Subcutaneous abdominal adipose tissue (tissue), 5 donors: ENCODE measurements at regions not wholly inside any gene's neighbourhood (a gene's known extent, or its start where the extent isn't known, plus 50 kb on each side); places are given as distances from the start of the nearest gene placed in this dataset.

Experiments
- H3K27ac ChIP-seq: one replicate; pipeline ENCODE4 v1.7.0; 2013; ENCODE audit warnings: low read depth, mild to moderate bottlenecking, inconsistent platforms, low read length, moderate library complexity
- H3K27me3 ChIP-seq, 5 donors: one replicate each; pipeline ENCODE4 v1.7.0; 2013; ENCODE audit warnings: low read length in 5 of 5, inconsistent platforms in 1 of 5; ENCODE audit not compliant: control insufficient read depth in 5 of 5, insufficient read depth in 4 of 5
- H3K36me3 ChIP-seq, 5 donors: one replicate each; pipeline ENCODE4 v1.7.0; 2013; ENCODE audit warnings: low read length in 5 of 5; ENCODE audit not compliant: control insufficient read depth in 5 of 5, insufficient read depth in 5 of 5
- H3K4me1 ChIP-seq, 5 donors: one replicate each; pipeline ENCODE4 v1.7.0; 2013; ENCODE audit warnings: low read length in 5 of 5, mild to moderate bottlenecking in 3 of 5, moderate library complexity in 1 of 5; ENCODE audit not compliant: control insufficient read depth in 5 of 5, insufficient read depth in 5 of 5
- H3K4me3 ChIP-seq, 5 donors: one replicate each; pipeline ENCODE4 v1.7.0; 2013; ENCODE audit warnings: low read length in 5 of 5, low read depth in 1 of 5
- H3K9ac ChIP-seq, 5 donors: one replicate each; pipeline ENCODE4 v1.7.0; 2013; ENCODE audit warnings: low read length in 5 of 5, mild to moderate bottlenecking in 4 of 5, moderate library complexity in 3 of 5
- H3K9me3 ChIP-seq, 5 donors: one replicate each; pipeline ENCODE4 v1.7.0; 2013; ENCODE audit warnings: low read length in 5 of 5; ENCODE audit not compliant: control insufficient read depth in 5 of 5
- donor health status: healthy.
- donor health status: healthy.
- donor health status: healthy.
- donor health status: healthy.
- donor health status: healthy.

DNA sequence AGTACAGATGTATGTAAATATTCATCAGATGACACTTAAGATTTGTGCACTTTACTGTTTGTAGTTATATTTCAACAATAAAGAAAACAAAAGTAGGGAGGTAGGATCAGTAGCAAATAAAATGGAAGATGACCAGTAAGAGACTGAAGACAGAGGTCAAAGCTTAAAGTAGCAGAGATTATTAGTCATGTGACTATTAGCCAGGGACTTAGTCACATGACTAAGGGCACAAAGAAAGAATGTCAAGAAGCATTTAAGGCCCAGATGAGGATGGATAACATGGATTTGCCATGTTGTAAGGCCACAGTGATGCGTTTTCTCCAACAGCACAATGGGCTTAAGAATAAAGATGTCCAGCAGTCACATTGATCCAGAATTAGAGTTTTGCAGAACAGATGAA, 479.6 kb downstream of the BCOR start:
- Histone ChIP-seq H3K36me3 (no peaks in the 10 kb centered on the region), H3K9ac (no peak overlapping the region), H3K4me1 (peaks cover 0 to 20% (median 15%) of the 10 kb centered on the region in 5 donors), H3K27me3 (peaks cover 3 to 14% (median 14%) of the 10 kb centered on the region in 5 donors), H3K4me3 (no peak overlapping the region), H3K9me3 (peaks cover 0 to 11% (median 5%) of the 10 kb centered on the region in 5 donors), H3K27ac (no peak overlapping the region)

DNA sequence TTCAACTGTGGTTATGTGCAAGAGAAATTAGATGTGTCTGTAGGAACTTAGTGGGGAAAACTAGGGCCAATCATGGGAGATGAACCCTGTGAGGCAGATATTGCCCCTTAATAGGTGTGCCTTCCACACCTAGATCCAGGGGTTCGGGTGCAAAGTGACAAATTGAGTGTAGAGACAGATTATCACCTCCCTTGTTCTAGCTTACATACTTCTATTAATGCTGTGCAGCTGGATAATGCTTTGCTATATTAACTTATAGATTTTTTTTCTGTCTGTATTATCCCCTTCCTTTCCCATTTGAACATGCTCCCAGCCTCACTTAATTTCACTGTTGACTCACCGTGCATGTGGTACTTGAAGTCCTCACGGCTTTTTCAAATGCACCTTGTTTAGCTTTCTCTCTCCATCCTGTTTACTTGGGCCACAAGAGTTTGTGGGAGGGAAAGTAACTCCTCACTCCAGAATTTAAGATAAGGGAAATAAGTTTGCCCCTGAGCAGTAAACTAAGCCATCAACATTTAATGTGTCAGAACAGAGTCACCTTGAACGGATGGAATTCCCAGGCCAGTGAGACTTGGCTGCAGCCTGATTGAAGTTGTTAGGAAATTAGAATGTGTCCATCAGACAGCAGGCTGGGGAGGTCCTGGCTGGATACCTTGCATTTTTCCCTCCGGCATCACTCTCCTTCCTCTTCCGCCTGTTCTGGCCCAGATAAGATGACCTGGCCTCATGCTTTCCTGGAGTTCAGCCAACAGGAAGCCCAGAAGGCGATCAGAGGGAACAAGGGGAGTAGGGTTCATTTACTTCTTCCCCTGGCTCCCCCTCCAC, 478.4 kb downstream of the BCOR start:
- Histone ChIP-seq H3K27ac (no peak overlapping the region), H3K4me3 (no peak overlapping the region), H3K36me3 (no peaks in the 10 kb centered on the region), H3K4me1 (peaks cover 0 to 8% (median 5%) of the 10 kb centered on the region in 5 donors), H3K9ac (no peak overlapping the region), H3K27me3 (peaks cover 0 to 11% (median 4%) of the 10 kb centered on the region in 5 donors), H3K9me3 (peaks cover 0 to 21% (median 14%) of the 10 kb centered on the region in 5 donors)

GRCh38 chrX:39624166-39624565, 473.6 kb downstream of the BCOR start:
- H3K27ac ChIP-seq, result no peak overlapping the region
- peaks cover 0 to 18% (median 10%) of the 10 kb centered on the region in 5 donors for H3K9me3 ChIP-seq
- peaks cover 0 to 2% (median 0%) of the 10 kb centered on the region in 5 donors for H3K4me1 ChIP-seq
- no peaks in the 10 kb centered on the region for H3K36me3 ChIP-seq
- H3K9ac ChIP-seq, result no peak overlapping the region
- H3K27me3 ChIP-seq, result peaks cover 0 to 12% (median 6%) of the 10 kb centered on the region in 5 donors
- H3K4me3 ChIP-seq, result no peak overlapping the region

DNA sequence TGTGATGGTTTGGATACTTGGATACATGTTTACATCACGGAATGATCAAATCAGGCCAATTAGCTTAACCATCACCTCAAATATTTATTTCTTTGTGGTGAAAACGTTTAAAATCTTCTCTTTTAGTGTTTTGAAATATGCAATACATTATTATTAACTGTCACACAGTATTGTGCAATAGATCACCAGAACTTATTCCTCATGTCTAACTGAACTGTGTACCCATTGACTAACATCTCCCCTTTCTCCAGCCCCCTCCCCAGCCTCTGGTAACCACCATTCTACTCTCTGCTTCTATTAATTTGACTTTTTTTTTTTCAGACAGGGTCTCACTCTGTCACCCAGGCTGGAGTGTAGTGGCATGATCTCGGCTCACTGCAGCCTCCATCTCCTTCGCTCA, 471.9 kb downstream of the BCOR start:
- H3K36me3 ChIP-seq, result no peaks in the 10 kb centered on the region
- H3K9me3 ChIP-seq, result peaks cover 0 to 18% (median 10%) of the 10 kb centered on the region in 5 donors
- H3K27me3 ChIP-seq, result peaks cover 0 to 14% (median 6%) of the 10 kb centered on the region in 5 donors
- H3K9ac ChIP-seq, result no peak overlapping the region
- H3K27ac ChIP-seq, result no peak overlapping the region
- H3K4me3 ChIP-seq, result no peak overlapping the region
- no peaks in the 10 kb centered on the region for H3K4me1 ChIP-seq

DNA sequence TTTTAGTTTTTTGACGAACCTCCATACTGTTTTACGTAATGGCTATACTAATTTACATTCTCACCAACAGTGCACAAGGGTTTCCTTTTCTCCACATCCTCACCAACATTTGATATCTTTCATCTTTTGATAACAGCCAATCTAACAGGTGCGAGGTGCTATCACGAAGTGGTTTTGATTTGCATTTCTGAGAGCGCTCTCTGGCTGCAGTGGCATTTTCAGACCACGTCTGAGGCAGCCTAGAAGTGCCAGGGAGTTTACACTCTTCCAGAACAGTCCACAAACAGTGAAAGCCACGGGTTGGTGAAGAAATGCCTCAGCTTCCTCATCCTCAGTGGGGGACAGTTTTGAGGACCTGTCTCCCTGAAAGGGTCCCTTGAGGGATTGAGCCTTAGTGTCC, 471.0 kb downstream of the BCOR start:
- Histone ChIP-seq H3K9ac (no peak overlapping the region), H3K27ac (no peak overlapping the region), H3K36me3 (no peaks in the 10 kb centered on the region), H3K9me3 (peaks cover 0 to 20% (median 10%) of the 10 kb centered on the region in 5 donors), H3K4me1 (no peaks in the 10 kb centered on the region), H3K27me3 (peaks cover 0 to 14% (median 6%) of the 10 kb centered on the region in 5 donors), H3K4me3 (no peak overlapping the region)

- Histone ChIP-seq H3K27me3 (peaks cover 0 to 14% (median 7%) of the 10 kb centered on the region in 5 donors), H3K27ac (no peak overlapping the region), H3K4me3 (no peak overlapping the region), H3K36me3 (no peaks in the 10 kb centered on the region), H3K4me1 (no peaks in the 10 kb centered on the region), H3K9me3 (peaks cover 0 to 22% (median 10%) of the 10 kb centered on the region in 5 donors), H3K9ac (no peak overlapping the region)
These were observed 470.5 kb downstream of the BCOR start for GRCh38 chrX:39627257-39627656.

DNA sequence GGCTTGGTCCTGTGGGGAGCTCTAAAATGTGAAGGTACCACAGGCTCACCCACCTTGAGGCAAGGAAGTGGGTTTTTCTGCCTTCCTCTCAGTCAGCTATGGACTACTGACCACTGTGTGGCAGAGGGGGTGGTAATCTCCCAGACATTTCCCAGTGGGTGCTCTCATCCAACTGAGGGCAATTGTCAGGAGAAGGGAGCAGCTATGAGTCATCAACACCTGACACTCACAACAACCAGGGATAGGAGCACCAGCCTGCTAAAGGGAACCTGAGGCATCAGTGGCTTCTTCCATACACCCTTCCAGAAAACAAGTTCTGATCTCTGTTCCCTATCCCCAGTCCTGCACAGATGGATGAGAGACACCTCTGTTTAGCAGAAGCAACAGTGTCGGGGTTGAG, 468.8 kb downstream of the BCOR start:
- Histone ChIP-seq H3K36me3 (no peaks in the 10 kb centered on the region), H3K9me3 (peaks cover 0 to 11% (median 2%) of the 10 kb centered on the region in 5 donors)

DNA sequence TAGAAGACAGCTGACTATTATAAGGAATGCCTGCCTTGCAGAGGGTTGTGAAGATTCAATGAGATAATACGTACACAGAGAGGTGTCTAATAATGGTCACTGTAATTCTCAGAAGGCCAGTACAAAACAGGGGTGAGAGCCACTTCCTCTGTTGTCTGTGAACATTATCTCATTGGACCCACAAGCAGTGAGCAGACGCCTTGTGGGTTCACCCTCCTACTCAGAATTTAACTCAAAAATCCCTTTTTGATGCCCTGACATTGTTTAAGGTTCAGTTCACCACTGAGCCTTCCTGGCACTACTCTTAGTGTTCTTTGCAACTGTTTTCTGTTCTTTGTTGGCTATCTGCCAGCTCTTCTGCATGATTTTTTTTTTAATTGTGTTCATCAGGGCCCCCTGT, 467.4 kb downstream of the BCOR start:
- Histone ChIP-seq H3K9ac (no peak overlapping the region), H3K27ac (no peak overlapping the region), H3K4me3 (no peak overlapping the region), H3K36me3 (no peaks in the 10 kb centered on the region), H3K27me3 (peaks cover 0 to 19% (median 8%) of the 10 kb centered on the region in 5 donors), H3K9me3 (peaks cover 0 to 6% (median 0%) of the 10 kb centered on the region in 5 donors), H3K4me1 (peaks cover 0 to 8% (median 0%) of the 10 kb centered on the region in 5 donors)

More for the DNA sequence above, 468.8 kb downstream of the BCOR start:
- no peak overlapping the region for H3K9ac ChIP-seq
- H3K4me3 ChIP-seq, result no peak overlapping the region
- H3K4me1 ChIP-seq, result peaks cover 0 to 8% (median 0%) of the 10 kb centered on the region in 5 donors
- H3K27me3 ChIP-seq, result peaks cover 0 to 19% (median 8%) of the 10 kb centered on the region in 5 donors
- no peak overlapping the region for H3K27ac ChIP-seq

DNA sequence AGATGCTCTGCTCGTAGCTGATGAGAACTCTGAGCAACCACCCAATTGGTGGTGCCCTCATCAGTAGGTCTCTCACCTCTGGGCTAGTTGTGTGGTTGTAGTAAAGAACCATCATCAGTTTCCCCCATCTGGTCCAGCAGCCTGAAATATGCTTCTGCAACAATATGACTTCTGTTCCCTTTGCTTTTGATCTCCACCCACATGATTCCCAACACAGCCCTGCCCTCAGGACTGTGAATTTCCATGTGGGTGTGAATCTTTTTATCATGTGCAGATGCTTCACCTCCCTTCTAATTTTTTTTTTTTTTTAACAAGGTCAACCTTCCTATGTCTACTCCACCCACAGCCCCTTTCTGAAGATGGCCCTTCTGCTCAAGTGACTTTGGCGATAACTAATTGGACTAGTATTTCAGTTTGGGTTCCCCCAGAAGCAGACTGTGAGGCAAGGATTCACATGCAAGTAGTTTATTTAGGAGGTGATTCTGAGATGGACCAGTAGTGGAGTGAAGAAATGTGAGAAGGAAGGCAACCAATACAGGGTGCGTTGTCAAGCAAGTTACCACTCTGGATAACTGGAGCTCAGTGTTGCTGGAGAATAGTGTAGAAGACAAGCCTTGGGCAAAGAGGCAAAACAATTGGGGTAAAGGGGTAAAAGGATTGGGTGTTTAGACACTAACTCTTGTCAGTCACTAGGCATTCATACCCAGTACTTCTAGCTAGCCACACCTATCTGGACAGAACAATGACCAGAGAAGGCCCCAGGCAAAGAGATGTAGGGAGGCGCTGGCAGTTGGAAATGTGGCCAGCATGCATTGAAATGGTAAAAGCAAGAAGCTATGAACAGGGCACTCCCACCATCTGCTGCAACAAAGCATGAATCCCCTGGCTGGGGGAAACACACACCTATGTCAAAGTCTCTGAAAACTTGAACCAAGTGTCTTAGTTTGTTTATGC, 466.2 kb downstream of the BCOR start:
- Histone ChIP-seq H3K36me3 (no peaks in the 10 kb centered on the region), H3K27me3 (peaks cover 0 to 19% (median 8%) of the 10 kb centered on the region in 5 donors), H3K4me1 (peaks cover 0 to 8% (median 0%) of the 10 kb centered on the region in 5 donors), H3K9ac (no peak overlapping the region), H3K4me3 (no peak overlapping the region), H3K27ac (no peak overlapping the region), H3K9me3 (peaks cover 0 to 6% (median 0%) of the 10 kb centered on the region in 5 donors)
